DOHH2 (cell line): ENCODE measurements at regions not wholly inside any gene's neighbourhood (a gene's known extent, or its start where the extent isn't known, plus 50 kb on each side); places are given as distances from the start of the nearest gene placed in this dataset.

Experiments used
- H3F3A ChIP-seq: fragments of 200-600 bp; sonication (generic), shearing (Covaris generic); 2 replicates; pipeline ENCODE4 v1.6.0; 2016; ENCODE audit warnings: antibody characterized with exemption, mild to moderate bottlenecking; ENCODE audit not compliant: control insufficient read depth, insufficient read depth
- H3K27ac ChIP-seq: fragments of 200-600 bp; sonication (generic); 2 replicates; pipeline ENCODE4 v1.5.1; 2014; ENCODE audit warnings: low read depth, mild to moderate bottlenecking, low read length, moderate library complexity
- H3K27me3 ChIP-seq: fragments of 200-600 bp; sonication (generic); 2 replicates; pipeline ENCODE4 v1.6.1; 2014; ENCODE audit warnings: mild to moderate bottlenecking, low read length, mixed read lengths; ENCODE audit not compliant: control insufficient read depth
- H3K36me3 ChIP-seq: fragments of 200-600 bp; sonication (generic); 2 replicates; pipeline ENCODE4 v1.6.1; 2014; ENCODE audit warnings: mild to moderate bottlenecking, low read length, moderate library complexity, mixed read lengths; ENCODE audit not compliant: control insufficient read depth
- H3K4me1 ChIP-seq: fragments of 200-600 bp; sonication (generic); 2 replicates; pipeline ENCODE4 v1.6.1; 2014; ENCODE audit warnings: mild to moderate bottlenecking, low read length, mixed read lengths; ENCODE audit not compliant: control insufficient read depth
- H3K4me2 ChIP-seq: fragments of 200-600 bp; sonication (generic); 2 replicates; pipeline ENCODE4 v1.6.0; 2014; ENCODE audit warnings: mild to moderate bottlenecking, low read length, moderate library complexity
- H3K4me3 ChIP-seq: fragments of 200-600 bp; sonication (generic); 2 replicates; pipeline ENCODE4 v1.5.1; 2014; ENCODE audit warnings: mild to moderate bottlenecking, low read length, mixed read lengths
- H3K79me2 ChIP-seq: fragments of 200-600 bp; sonication (generic); 2 replicates; pipeline ENCODE4 v1.6.1; 2014; ENCODE audit warnings: mild to moderate bottlenecking, low read length, mixed read lengths; ENCODE audit not compliant: control insufficient read depth
- H3K9me2 ChIP-seq: fragments of 200-600 bp; sonication (generic); replicated peaks from 2 replicates; pipeline ENCODE4 v1.6.1; 2014; ENCODE audit warnings: mild to moderate bottlenecking, low read length, mixed read lengths; ENCODE audit not compliant: control insufficient read depth
- H3K9me3 ChIP-seq: fragments of 200-600 bp; sonication (generic); 2 replicates; pipeline ENCODE4 v1.6.1; 2014; ENCODE audit warnings: antibody characterized with exemption, low read length, mixed read lengths; ENCODE audit not compliant: control insufficient read depth, insufficient read depth
- H4K20me1 ChIP-seq: fragments of 200-600 bp; sonication (generic); 2 replicates; pipeline ENCODE4 v1.6.0; 2014; ENCODE audit warnings: low read depth, mild to moderate bottlenecking, antibody characterized with exemption, low read length, moderate library complexity; ENCODE audit not compliant: control insufficient read depth, insufficient read depth
- CTCF ChIP-seq: fragments of 200-600 bp; sonication (generic); IDR thresholded peaks from one replicate; pipeline ENCODE4 v1.5.1; 2014; ENCODE audit warnings: antibody characterized with exemption, mild to moderate bottlenecking, low read depth, low read length; ENCODE audit not compliant: poor library complexity, severe bottlenecking
- EZH2phosphoT487 ChIP-seq: fragments of 200-600 bp; sonication (generic); IDR thresholded peaks from 2 replicates; pipeline ENCODE4 v1.6.1; 2017; ENCODE audit warnings: borderline replicate concordance, mild to moderate bottlenecking, antibody characterized with exemption, low read length, moderate library complexity, mixed read lengths

GRCh38 chr10:125343118-125343925 lies 183.0 kb upstream of the CTBP2 start:
- Histone ChIP-seq H3F3A (no peaks in the 10 kb centered on the region), H3K4me3 (no peak overlapping the region), H3K27ac (no peak overlapping the region), H4K20me1 (no peaks in the 10 kb centered on the region), H3K4me1 (no peaks in the 10 kb centered on the region), H3K27me3 (peaks cover 7% of the 10 kb centered on the region), H3K36me3 (no peaks in the 10 kb centered on the region), H3K9me3 (no peaks in the 10 kb centered on the region), H3K4me2 (no peak overlapping the region), H3K79me2 (no peaks in the 10 kb centered on the region), H3K9me2 (no peaks in the 10 kb centered on the region)
- TF ChIP-seq EZH2phosphoT487 (no peak), CTCF (peak; percentile 68)

GRCh38 chr10:125341611-125342010 lies 181.2 kb upstream of the CTBP2 start:
- no peaks in the 10 kb centered on the region for H3K79me2 ChIP-seq
- H3K27me3 ChIP-seq: peaks cover 7% of the 10 kb centered on the region
- TF ChIP-seq EZH2phosphoT487 (no peak), CTCF (no peak)
- no peaks in the 10 kb centered on the region for H4K20me1 ChIP-seq
- H3K4me2 ChIP-seq: no peak overlapping the region
- H3K27ac ChIP-seq: no peak overlapping the region
- H3K4me3 ChIP-seq: no peak overlapping the region
- H3F3A ChIP-seq: no peaks in the 10 kb centered on the region
- no peaks in the 10 kb centered on the region for H3K9me2 ChIP-seq
- H3K36me3 ChIP-seq: no peaks in the 10 kb centered on the region
- no peaks in the 10 kb centered on the region for H3K4me1 ChIP-seq
- no peaks in the 10 kb centered on the region for H3K9me3 ChIP-seq

GRCh38 chr10:125340903-125341302 lies 180.5 kb upstream of the CTBP2 start:
- H3F3A ChIP-seq: no peaks in the 10 kb centered on the region
- H3K4me2 ChIP-seq: no peak overlapping the region
- H3K4me1 ChIP-seq: no peaks in the 10 kb centered on the region
- H3K27ac ChIP-seq: no peak overlapping the region
- no peak overlapping the region for H3K4me3 ChIP-seq
- H3K79me2 ChIP-seq: no peaks in the 10 kb centered on the region
- H3K36me3 ChIP-seq: no peaks in the 10 kb centered on the region
- H3K9me2 ChIP-seq: no peaks in the 10 kb centered on the region
- H4K20me1 ChIP-seq: no peaks in the 10 kb centered on the region
- H3K27me3 ChIP-seq: peaks cover 7% of the 10 kb centered on the region
- no peak for TF ChIP-seq CTCF
- TF ChIP-seq EZH2phosphoT487: no peak
- H3K9me3 ChIP-seq: no peaks in the 10 kb centered on the region; the same call in 1 of the 2 replicates
